GM21390 (cell line): ENCODE measurements at regions not wholly inside any gene's neighbourhood (a gene's known extent, or its start where the extent isn't known, plus 50 kb on each side); places are given as distances from the start of the nearest gene placed in this dataset.
"Not testable (repeated sequence)": the region's sequence is repeated elsewhere in the genome, so short reads cannot be mapped to it uniquely, and the experiment has no call there.

ENCODE experiments used
- ATAC-seq: cut with Tn5 transposase; IDR thresholded peaks from one replicate; pipeline ENCODE4 v1.9.1; 2021; ENCODE audit not compliant: unreplicated experiment

GRCh38 chr5:13248253-13248652 is 696.2 kb downstream of the DNAH5 start:
- no peak for ATAC-seq

- no peak for ATAC-seq
Measured at GRCh38 chr5:13246053-13246452, 698.4 kb downstream of the DNAH5 start.

GRCh38 chr5:13244151-13244550 is 700.3 kb downstream of the DNAH5 start:
- no peak for ATAC-seq

GRCh38 chr5:13227513-13227912 is 717.0 kb downstream of the DNAH5 start:
- ATAC-seq: no peak

GRCh38 chr5:13218518-13218917 is 726.0 kb downstream of the DNAH5 start:
- ATAC-seq: no peak

GRCh38 chr5:13217636-13218035 is 726.9 kb downstream of the DNAH5 start:
- no peak for ATAC-seq

GRCh38 chr5:13215806-13216205 is 728.7 kb downstream of the DNAH5 start:
- no peak for ATAC-seq

- no peak for ATAC-seq
Measured at GRCh38 chr5:13215370-13215769, 729.1 kb downstream of the DNAH5 start.

GRCh38 chr5:13214182-13214581 is 730.3 kb downstream of the DNAH5 start:
- ATAC-seq: no peak

GRCh38 chr5:13212886-13213285 is 731.6 kb downstream of the DNAH5 start:
- ATAC-seq: no peak

- no peak for ATAC-seq
Measured at GRCh38 chr5:13211064-13211463, 733.4 kb downstream of the DNAH5 start.

- ATAC-seq: no peak
Measured at GRCh38 chr5:13207112-13207511, 737.4 kb downstream of the DNAH5 start.

- no peak for ATAC-seq
Measured at GRCh38 chr5:13201022-13201421, 743.5 kb downstream of the DNAH5 start.

- not testable (repeated sequence) for ATAC-seq
Measured at GRCh38 chr5:13198226-13198625, 746.3 kb downstream of the DNAH5 start.

- no peak for ATAC-seq
Measured at GRCh38 chr5:13189532-13189931, 755.0 kb downstream of the DNAH5 start.

- ATAC-seq: no peak
Measured at GRCh38 chr5:13188371-13188770, 756.1 kb downstream of the DNAH5 start.

GRCh38 chr5:13187186-13187585 is 757.3 kb downstream of the DNAH5 start:
- ATAC-seq: no peak

- ATAC-seq: no peak
Measured at GRCh38 chr5:13186177-13186576, 758.3 kb downstream of the DNAH5 start.

GRCh38 chr5:13179407-13180087 is 764.9 kb downstream of the DNAH5 start:
- ATAC-seq: no peak

- no peak for ATAC-seq
Measured at GRCh38 chr5:13143630-13144029, 800.9 kb downstream of the DNAH5 start.

- ATAC-seq: no peak
Measured at GRCh38 chr5:13143214-13143613, 801.3 kb downstream of the DNAH5 start.

GRCh38 chr5:13133951-13134350 is 810.5 kb downstream of the DNAH5 start:
- ATAC-seq: no peak

GRCh38 chr5:13115476-13115875 is 829.0 kb downstream of the DNAH5 start:
- no peak for ATAC-seq
